Neutrophil (primary cell): ENCODE measurements at regions not wholly inside any gene's neighbourhood (a gene's known extent, or its start where the extent isn't known, plus 50 kb on each side); places are given as distances from the start of the nearest gene placed in this dataset.

ENCODE experiments used
- H3K27ac ChIP-seq: fragments of 200-600 bp; sonication (generic); 2 replicates; pipeline ENCODE4 v1.5.1; 2016; ENCODE audit warnings: mild to moderate bottlenecking, moderate library complexity
- H3K27me3 ChIP-seq: fragments of 200-600 bp; sonication (generic); 2 replicates; pipeline ENCODE4 v1.6.0; 2016; ENCODE audit warnings: mild to moderate bottlenecking
- H3K36me3 ChIP-seq: fragments of 200-600 bp; sonication (generic); 2 replicates; pipeline ENCODE4 v1.5.1; 2017
- H3K4me1 ChIP-seq, 2 experiments: fragments of 200-600 bp in 1 of 2; sonication (generic) in 1 of 2; 1 replicate in 1 of 2; 2 replicates in 1 of 2; pipeline versions ENCODE4 v1.5.1 to v1.6.1; 2013 to 2016; ENCODE audit warnings: low read depth in 1 of 2, low read length in 1 of 2, mild to moderate bottlenecking in 1 of 2, moderate library complexity in 1 of 2; ENCODE audit not compliant: control insufficient read depth in 1 of 2, insufficient read depth in 1 of 2
- H3K4me3 ChIP-seq, 2 experiments: fragments of 200-600 bp in 1 of 2; sonication (generic) in 1 of 2; 1 replicate in 1 of 2; 2 replicates in 1 of 2; pipeline ENCODE4 v1.5.1; 2013 to 2016; ENCODE audit warnings: low read depth in 1 of 2, low read length in 1 of 2, mild to moderate bottlenecking in 1 of 2, moderate library complexity in 1 of 2
- H3K9me3 ChIP-seq: fragments of 200-600 bp; sonication (generic); 2 replicates; pipeline ENCODE4 v1.5.1; 2016
- CTCF ChIP-seq: fragments of 200-600 bp; sonication (generic); IDR thresholded peaks from 2 replicates; pipeline ENCODE4 v1.5.1; 2016; ENCODE audit warnings: antibody characterized with exemption

DNA sequence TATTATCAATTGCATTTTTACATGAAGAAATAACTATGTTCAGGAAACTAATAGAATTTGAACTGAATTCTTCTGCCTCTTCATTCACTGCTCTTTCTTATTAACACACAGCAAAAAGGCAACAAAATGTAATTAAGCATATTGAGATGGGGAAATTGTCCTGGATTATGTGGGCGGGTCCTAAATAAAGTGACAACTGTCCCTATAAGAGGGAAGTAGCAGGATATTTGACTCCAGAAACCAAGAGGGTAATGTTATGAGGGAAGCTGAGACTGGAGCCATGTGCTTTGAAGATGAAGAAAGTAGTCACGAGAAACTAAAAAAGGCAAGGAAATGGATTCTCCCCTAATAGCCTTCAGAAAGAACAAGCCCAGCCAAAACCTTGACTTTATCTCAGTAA, 311.2 kb upstream of the PIK3R1 start:
- H3K4me1 ChIP-seq, result no peaks in the 10 kb centered on the region
- TF ChIP-seq CTCF, result no peak
- H3K27ac ChIP-seq, result no peak overlapping the region
- no peaks in the 10 kb centered on the region for H3K9me3 ChIP-seq
- H3K36me3 ChIP-seq, result no peaks in the 10 kb centered on the region
- no peak overlapping the region for H3K4me3 ChIP-seq
- no peaks in the 10 kb centered on the region for H3K27me3 ChIP-seq

DNA sequence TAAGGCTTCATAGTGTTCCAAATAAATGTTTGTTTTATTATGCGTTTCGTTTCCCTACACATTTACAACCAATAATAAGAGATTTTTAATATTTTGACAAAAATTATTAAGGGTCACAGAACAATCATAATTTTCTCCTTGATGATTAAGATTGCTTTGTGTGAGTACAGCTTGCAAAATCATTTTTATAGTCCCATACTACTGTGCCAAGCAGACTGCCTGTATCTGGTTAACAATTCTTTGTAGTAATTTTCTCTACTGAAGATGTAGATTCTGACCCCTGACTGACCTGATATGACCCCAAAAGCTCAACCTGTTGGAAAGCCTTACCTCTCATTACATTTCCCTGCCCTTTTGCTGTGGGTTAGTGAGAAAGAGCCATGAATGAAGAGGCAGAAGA, 311.9 kb upstream of the PIK3R1 start:
- TF ChIP-seq CTCF, result no peak

DNA sequence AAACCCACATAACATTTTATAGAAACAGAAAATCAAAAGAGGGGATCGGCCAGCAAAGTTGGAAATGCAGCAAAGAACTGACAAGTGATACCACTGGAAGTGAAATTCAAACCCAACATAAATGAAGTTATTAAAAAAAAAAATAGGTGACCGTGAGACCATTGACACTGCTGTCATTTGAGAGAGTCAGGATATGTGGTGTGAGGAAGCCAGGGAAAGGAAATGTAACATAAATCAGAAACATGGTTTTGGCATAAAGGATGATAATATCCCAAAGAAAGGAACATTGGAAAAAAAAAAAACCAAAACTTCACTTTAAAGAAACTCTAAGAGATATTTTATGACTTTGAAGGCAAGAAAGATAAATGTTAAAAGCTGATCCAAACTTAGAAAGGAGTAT, 312.4 kb upstream of the PIK3R1 start:
- H3K27ac ChIP-seq, result no peak overlapping the region
- H3K27me3 ChIP-seq, result no peaks in the 10 kb centered on the region
- H3K36me3 ChIP-seq, result no peaks in the 10 kb centered on the region
- no peaks in the 10 kb centered on the region for H3K9me3 ChIP-seq
- TF ChIP-seq CTCF, result no peak
- no peaks in the 10 kb centered on the region for H3K4me1 ChIP-seq
- no peak overlapping the region for H3K4me3 ChIP-seq

More for the DNA sequence above, 311.9 kb upstream of the PIK3R1 start:
- H3K4me1 ChIP-seq, result no peaks in the 10 kb centered on the region
- H3K27me3 ChIP-seq, result no peaks in the 10 kb centered on the region
- H3K9me3 ChIP-seq, result no peaks in the 10 kb centered on the region
- no peak overlapping the region for H3K27ac ChIP-seq
- H3K4me3 ChIP-seq, result no peak overlapping the region
- H3K36me3 ChIP-seq, result no peaks in the 10 kb centered on the region

DNA sequence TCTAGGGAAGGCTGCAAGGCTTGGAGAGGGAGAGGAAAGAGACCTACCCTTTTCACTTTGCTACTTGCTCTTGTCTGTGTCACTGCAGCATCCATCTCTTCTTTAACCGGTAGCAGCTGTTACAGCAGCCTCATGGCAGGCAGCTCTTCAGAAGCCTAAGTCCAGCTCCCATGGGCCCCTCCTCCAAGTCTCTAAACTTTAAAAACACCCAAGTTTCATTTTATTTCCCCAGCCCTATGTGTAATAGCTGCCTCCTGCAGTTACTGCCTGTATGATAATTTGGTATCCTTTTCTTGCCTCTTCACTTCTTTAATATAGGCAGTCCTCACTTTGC, 313.1 kb upstream of the PIK3R1 start:
- Histone ChIP-seq H3K27me3 (no peaks in the 10 kb centered on the region), H3K36me3 (no peaks in the 10 kb centered on the region), H3K27ac (no peak overlapping the region), H3K4me1 (peaks cover 0 to 2% of the 10 kb centered on the region in 2 experiments), H3K9me3 (no peaks in the 10 kb centered on the region), H3K4me3 (no peak overlapping the region)
- no peak for TF ChIP-seq CTCF

DNA sequence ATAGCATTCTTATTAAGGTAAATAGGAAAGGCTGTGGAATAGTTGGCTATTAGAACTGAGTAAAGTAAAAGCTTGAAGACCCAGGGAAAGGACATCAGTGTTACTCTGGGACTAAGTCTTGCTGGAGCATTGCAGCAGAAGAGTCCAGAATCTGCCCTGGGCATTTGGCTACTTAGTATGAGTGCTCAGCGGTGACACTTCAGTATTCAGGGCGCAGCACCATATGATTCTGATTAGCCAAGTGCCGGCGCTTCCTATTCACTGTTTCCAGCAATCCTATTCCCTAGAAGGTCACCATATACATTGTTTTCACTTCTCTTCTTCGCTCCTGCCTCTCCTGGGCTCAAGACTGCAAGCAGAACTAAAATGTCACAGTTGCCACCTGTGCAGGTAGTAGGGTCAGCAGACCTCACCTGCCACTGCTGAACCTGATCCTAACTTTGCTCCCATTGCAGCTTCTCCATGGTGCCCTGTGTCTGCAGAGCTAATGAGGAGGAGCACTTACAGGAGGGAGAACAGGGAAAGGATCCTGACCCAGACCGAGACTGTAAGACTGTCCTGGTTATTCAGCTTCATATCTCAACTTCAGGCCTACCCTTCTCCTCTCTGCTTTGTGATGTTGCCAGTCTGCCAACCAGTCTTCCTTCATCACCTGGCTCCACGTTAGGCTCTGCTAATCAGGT, 313.6 kb upstream of the PIK3R1 start:
- no peak overlapping the region for H3K27ac ChIP-seq
- H3K4me3 ChIP-seq, result no peak overlapping the region
- no peaks in the 10 kb centered on the region for H3K36me3 ChIP-seq
- no peaks in the 10 kb centered on the region for H3K27me3 ChIP-seq
- peaks cover 5 to 7% of the 10 kb centered on the region in 2 experiments for H3K4me1 ChIP-seq
- no peaks in the 10 kb centered on the region for H3K9me3 ChIP-seq
- no peak for TF ChIP-seq CTCF

DNA sequence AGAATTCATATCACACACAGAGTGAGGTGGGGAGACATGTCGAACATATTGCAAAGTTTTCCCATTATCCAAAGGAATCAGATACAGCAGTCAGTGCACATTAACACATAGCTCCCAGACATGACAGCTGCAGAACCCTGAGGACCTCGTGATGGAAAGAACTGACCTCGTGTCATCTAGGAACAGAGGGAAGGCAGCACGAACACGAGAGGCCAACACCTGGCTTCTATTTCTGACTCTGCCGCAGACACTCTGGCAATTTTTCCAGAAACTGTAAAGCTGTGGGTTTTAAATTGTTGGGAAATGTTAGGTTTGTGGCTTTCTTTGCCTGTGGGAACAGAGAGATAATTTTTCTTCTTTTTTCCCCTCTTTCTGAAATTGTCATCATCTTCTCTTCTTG, 315.0 kb upstream of the PIK3R1 start:
- no peaks in the 10 kb centered on the region for H3K36me3 ChIP-seq
- H3K27me3 ChIP-seq, result no peaks in the 10 kb centered on the region
- H3K9me3 ChIP-seq, result no peaks in the 10 kb centered on the region
- no peak overlapping the region for H3K27ac ChIP-seq
- peaks cover 16 to 18% of the 10 kb centered on the region in 2 experiments for H3K4me1 ChIP-seq
- TF ChIP-seq CTCF, result no peak
- H3K4me3 ChIP-seq, result no peak overlapping the region
